ENCODE measurements at regions not wholly inside any gene's neighbourhood (a gene's known extent, or its start where the extent isn't known, plus 50 kb on each side); places are given as distances from the start of the nearest gene placed in this dataset.
A peak's percentile ranks its signal among the peaks of the same experiment; 100 is the strongest.

DNA sequence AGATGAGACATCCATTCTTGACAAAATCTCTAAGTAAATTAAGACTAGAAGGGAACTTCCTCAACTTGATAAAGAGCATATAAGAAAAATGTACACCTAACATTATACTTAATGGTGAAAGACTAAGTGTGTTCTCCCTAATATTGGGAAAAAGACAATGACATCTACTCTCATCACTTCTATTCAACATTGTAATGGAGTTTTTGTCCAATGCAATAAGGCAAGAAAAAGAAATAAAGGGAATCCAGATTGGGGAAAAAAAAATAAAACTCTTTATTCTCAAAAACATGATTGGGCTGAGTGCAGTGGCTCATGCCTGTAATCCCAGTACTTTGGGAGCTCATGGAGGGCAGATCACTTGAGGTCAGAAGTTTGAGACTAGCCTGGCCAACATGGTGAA, 131.1 kb upstream of the JUN start:
- H3K36me3 ChIP-seq, result no peaks in the 10 kb centered on the region
- no peak overlapping the region for H3K4me3 ChIP-seq
- no peaks in the 10 kb centered on the region for H3K27me3 ChIP-seq (replicated peaks in 1 of 7)
- peaks cover 0 to 6% (median 0%) of the 10 kb centered on the region in 6 donors for H3K4me1 ChIP-seq
- DNase-seq, result no peak
- H3K9me3 ChIP-seq, result peaks cover 0 to 18% (median 13%) of the 10 kb centered on the region in 8 donors
- intact Hi-C loops (cut with DNase I; ENCODE audit: low total_unique reads), result no loop called here
- H3K27ac ChIP-seq, result no peak overlapping the region
- TF ChIP-seq, protein P1, sequence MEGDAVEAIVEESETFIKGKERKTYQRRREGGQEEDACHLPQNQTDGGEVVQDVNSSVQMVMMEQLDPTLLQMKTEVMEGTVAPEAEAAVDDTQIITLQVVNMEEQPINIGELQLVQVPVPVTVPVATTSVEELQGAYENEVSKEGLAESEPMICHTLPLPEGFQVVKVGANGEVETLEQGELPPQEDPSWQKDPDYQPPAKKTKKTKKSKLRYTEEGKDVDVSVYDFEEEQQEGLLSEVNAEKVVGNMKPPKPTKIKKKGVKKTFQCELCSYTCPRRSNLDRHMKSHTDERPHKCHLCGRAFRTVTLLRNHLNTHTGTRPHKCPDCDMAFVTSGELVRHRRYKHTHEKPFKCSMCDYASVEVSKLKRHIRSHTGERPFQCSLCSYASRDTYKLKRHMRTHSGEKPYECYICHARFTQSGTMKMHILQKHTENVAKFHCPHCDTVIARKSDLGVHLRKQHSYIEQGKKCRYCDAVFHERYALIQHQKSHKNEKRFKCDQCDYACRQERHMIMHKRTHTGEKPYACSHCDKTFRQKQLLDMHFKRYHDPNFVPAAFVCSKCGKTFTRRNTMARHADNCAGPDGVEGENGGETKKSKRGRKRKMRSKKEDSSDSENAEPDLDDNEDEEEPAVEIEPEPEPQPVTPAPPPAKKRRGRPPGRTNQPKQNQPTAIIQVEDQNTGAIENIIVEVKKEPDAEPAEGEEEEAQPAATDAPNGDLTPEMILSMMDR (IDR thresholded peaks at IDR 0.05 in 8 of 11, conservative IDR thresholded peaks at IDR 0.05 in 3 of 11), result no peak
- TF ChIP-seq POLR2AphosphoS5 (IDR thresholded peaks at IDR 0.05) (no peak), POLR2A (IDR thresholded peaks at IDR 0.05) (no peak)

DNA sequence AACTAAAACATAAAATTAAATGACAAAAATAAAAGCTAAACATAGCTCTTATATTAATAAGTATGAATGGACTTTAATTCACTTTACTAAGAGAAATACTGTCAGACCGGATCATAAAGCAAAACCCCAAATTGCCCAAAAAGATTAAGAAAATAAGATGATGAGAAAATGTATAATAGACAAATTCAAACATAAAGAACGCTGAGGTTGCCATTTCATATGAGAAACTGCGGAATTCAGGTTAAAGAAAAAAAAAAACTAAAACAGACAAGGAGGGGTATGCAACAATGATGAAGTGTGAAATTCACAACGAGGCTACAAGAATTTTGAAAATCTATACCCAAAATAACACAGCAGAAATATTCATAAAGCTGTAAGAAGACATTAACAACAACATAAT, 133.6 kb upstream of the JUN start:
- Histone ChIP-seq H3K36me3 (no peaks in the 10 kb centered on the region), H3K4me1 (peaks cover 0 to 26% (median 7%) of the 10 kb centered on the region in 6 donors), H3K4me3 (no peak overlapping the region), H3K9me3 (peaks cover 0 to 18% (median 13%) of the 10 kb centered on the region in 8 donors), H3K27me3 (replicated peaks in 1 of 7) (no peaks in the 10 kb centered on the region), H3K27ac (no peak overlapping the region)
- intact Hi-C loops (cut with DNase I; ENCODE audit: low total_unique reads), result no loop called here
- TF ChIP-seq POLR2A (IDR thresholded peaks at IDR 0.05), result no peak
- TF ChIP-seq POLR2AphosphoS5 (IDR thresholded peaks at IDR 0.05), result no peak
- TF ChIP-seq, protein P1 (IDR thresholded peaks at IDR 0.05 in 8 of 11, conservative IDR thresholded peaks at IDR 0.05 in 3 of 11), result no peak
- DNase-seq, result no peak
- 88 to 94% (median 90%) methylated on average over 4 of the region's 4 CpGs for WGBS, 5 donors

DNA sequence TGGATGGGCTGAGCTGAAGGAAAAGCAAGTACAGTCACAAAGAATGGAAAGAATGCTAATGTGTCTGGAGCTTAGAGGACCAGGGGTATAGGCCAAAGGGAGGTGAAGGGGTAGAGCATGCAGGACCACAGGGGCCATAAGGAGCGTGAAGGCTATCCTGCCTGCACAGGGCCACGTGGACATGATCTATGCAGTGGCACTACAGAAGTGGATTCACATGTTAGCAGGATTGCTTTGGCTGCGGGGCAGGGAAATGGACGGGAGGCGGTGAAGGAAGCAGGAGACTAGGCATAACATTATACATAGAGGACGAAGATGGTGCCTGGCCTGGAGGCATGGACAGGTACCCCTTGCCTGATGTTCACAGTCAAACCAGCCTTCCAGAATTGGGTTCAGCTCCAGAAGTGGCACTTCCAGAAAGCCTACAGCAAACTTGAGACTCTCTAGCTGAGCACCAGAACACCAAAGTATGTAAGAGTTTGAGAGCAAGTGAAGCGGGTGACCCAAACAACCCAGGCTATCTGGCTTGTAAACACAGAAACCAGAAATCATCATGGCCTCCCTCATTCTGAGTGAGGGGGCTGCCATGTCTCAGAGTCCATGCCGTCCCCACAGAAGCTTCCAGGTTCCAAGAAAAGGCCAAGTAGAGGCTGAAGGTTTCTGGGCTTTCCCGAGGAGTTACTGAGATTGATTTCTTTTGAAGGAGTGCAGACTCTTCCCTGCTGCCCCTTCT, 135.5 kb upstream of the JUN start:
- 88 to 91% (median 90%) methylated on average over 9 of the region's 9 CpGs for WGBS, 5 donors
- DNase-seq, result no peak
- Histone ChIP-seq H3K9me3 (peaks cover 0 to 16% (median 13%) of the 10 kb centered on the region in 8 donors), H3K4me1 (peaks cover 0 to 32% (median 11%) of the 10 kb centered on the region in 6 donors), H3K27me3 (replicated peaks in 1 of 7) (no peaks in the 10 kb centered on the region), H3K4me3 (no peak overlapping the region), H3K27ac (peak overlapping the region in 2 of 8 donors; percentile 42 to 67), H3K36me3 (no peaks in the 10 kb centered on the region)
- no peak for TF ChIP-seq POLR2AphosphoS5 (IDR thresholded peaks at IDR 0.05)
- TF ChIP-seq, protein P1 (IDR thresholded peaks at IDR 0.05 in 8 of 11, conservative IDR thresholded peaks at IDR 0.05 in 3 of 11), result no peak
- no peak for TF ChIP-seq POLR2A (IDR thresholded peaks at IDR 0.05)
- intact Hi-C loops (cut with DNase I; ENCODE audit: low total_unique reads), result no loop called here

DNA sequence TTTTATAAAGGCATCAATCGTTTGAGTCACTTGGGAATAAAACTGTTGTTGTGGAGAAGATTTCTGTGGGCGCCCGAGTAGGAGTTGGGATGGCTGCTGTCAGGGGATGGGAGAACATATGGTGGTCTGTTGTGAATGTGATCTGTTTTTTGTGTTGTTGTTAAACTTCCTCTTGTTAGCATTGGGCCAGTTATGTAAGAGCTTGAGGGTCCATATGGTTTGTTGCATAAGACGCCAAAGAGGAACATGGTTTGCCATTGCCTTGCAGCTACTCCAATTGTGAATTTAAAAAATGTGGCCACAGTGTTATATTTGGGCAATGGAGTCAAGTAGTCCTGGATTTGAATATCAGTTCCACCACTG, 136.1 kb upstream of the JUN start:
- H3K4me3 ChIP-seq, result no peak overlapping the region
- peaks cover 0 to 10% (median 8%) of the 10 kb centered on the region in 8 donors for H3K9me3 ChIP-seq
- intact Hi-C loops (cut with DNase I; ENCODE audit: low total_unique reads), result no loop called here
- WGBS, 5 donors, result 56 to 77% (median 66%) methylated on average over 4 of the region's 4 CpGs
- TF ChIP-seq POLR2A (IDR thresholded peaks at IDR 0.05) (no peak), POLR2AphosphoS5 (IDR thresholded peaks at IDR 0.05) (no peak)
- TF ChIP-seq, protein P1 (IDR thresholded peaks at IDR 0.05 in 8 of 11, conservative IDR thresholded peaks at IDR 0.05 in 3 of 11), result no peak
- H3K4me1 ChIP-seq, result peaks cover 0 to 32% (median 11%) of the 10 kb centered on the region in 6 donors
- H3K27me3 ChIP-seq (replicated peaks in 1 of 7), result no peaks in the 10 kb centered on the region
- H3K36me3 ChIP-seq, result no peaks in the 10 kb centered on the region
- DNase-seq, result no peak
- peak overlapping the region in 2 of 8 donors; percentile 42 to 67 for H3K27ac ChIP-seq

Data from spleen (tissue), 11 donors.